ENCODE measurements at regions not wholly inside any gene's neighbourhood (a gene's known extent, or its start where the extent isn't known, plus 50 kb on each side); places are given as distances from the start of the nearest gene placed in this dataset.

DNA sequence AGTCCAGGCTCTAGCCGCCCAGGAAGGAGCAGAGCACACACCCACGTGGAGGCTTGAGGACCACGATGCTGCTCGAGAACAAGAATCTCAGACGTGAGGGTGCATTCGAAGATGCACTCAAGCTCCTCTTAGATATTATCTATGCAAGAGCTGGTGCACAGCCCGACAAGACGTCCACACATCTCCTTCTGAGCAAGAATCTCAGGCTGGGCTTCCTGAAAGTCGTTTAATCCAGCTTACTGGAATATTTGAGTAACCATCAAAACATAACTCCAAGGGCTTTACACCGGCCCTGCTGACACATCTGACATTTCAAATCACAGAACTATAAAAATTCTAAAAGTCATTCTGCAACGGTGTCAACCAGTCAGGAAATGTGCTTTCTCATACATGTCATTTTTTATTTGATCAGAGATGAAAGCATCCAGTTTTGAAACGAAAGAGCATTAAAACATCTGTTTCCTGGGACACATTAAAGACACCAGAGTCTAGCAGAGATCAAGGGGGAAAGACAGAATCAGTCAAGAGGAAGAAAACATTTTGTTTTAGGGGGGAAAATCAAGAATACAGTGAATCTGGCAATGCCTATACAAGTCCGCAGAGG is 177.7 kb upstream of the IRS2 start:
- Histone ChIP-seq H4K5ac (ENCODE audit: insufficient read length, low read depth, low read length) (no peak overlapping the region), H3K4me2 (ENCODE audit: insufficient read depth in 1 of 2, low read depth in 2 of 2, low read length in 2 of 2) (no peak overlapping the region), H3K18ac (ENCODE audit: extremely low read depth, low read length) (no peak overlapping the region), H3K56ac (replicated peaks; ENCODE audit: insufficient read length, low read depth, low read length) (no peak overlapping the region), H3K9ac (replicated peaks in 1 of 4; ENCODE audit: extremely low read depth in 1 of 4, low read depth in 3 of 4, low read length in 3 of 4) (no peak overlapping the region), H2AK5ac (ENCODE audit: low read depth, low read length) (no peak overlapping the region), H3K9me3 (ENCODE audit: insufficient read depth in 2 of 2, low read depth in 1 of 2, low read length in 1 of 2) (no peaks in the 10 kb centered on the region), H2AFZ (ENCODE audit: low read length) (no peak overlapping the region), H4K8ac (ENCODE audit: extremely low read depth, insufficient read depth, low read length) (peak overlapping the region; percentile 19; the same call in 1 of the 2 replicates), H3K79me1 (ENCODE audit: low read depth, low read length) (no peaks in the 10 kb centered on the region), H3K79me2 (ENCODE audit: control insufficient read depth in 1 of 2, insufficient read depth in 2 of 2, low read length in 2 of 2) (no peaks in the 10 kb centered on the region), H3K4me1 (replicated peaks in 1 of 4; ENCODE audit: control insufficient read depth in 3 of 4, insufficient read depth in 4 of 4, low read length in 3 of 4) (no peaks in the 10 kb centered on the region; a peak in 1 of 7 replicates), H2BK15ac (ENCODE audit: low read length) (no peak overlapping the region), H2BK120ac (replicated peaks; ENCODE audit: low read depth, low read length) (no peak overlapping the region), H3K27ac (ENCODE audit: low read depth, low read length) (no peak overlapping the region), H3K4ac (replicated peaks; ENCODE audit: insufficient read length, low read depth, low read length) (no peak overlapping the region), H2BK20ac (ENCODE audit: low read length) (no peak overlapping the region), H4K20me1 (replicated peaks in 1 of 2; ENCODE audit: control insufficient read depth in 1 of 2, insufficient read depth in 2 of 2, low read length in 2 of 2) (no peaks in the 10 kb centered on the region), H4K91ac (replicated peaks; ENCODE audit: insufficient read length, low read length) (no peak overlapping the region), H3K4me3 (ENCODE audit: extremely low read depth in 1 of 4, insufficient read depth in 2 of 4, low read depth in 3 of 4, low read length in 4 of 4) (no peak overlapping the region), H2BK5ac (ENCODE audit: low read depth, low read length) (no peak overlapping the region), H3K36me3 (ENCODE audit: control insufficient read depth in 2 of 4, insufficient read depth in 4 of 4, low read length in 3 of 4) (no peaks in the 10 kb centered on the region), H3K23ac (ENCODE audit: insufficient read length) (no peak overlapping the region), H2BK12ac (ENCODE audit: low read depth, low read length) (no peak overlapping the region), H3K27me3 (replicated peaks in 1 of 4; ENCODE audit: control insufficient read depth in 3 of 4, extremely low read depth in 1 of 4, insufficient read depth in 3 of 4, low read length in 3 of 4) (no peaks in the 10 kb centered on the region), H3K14ac (ENCODE audit: insufficient read length) (no peak overlapping the region), H3K23me2 (ENCODE audit: low read depth, low read length) (no peaks in the 10 kb centered on the region)
- 89% methylated on average over 13 of the region's 13 CpGs; no CpG with 5 or more reads in 1 of the 2 experiments for WGBS, 2 experiments (ENCODE audit: extremely low coverage in 1 of 2, insufficient coverage in 1 of 2, insufficient read length in 1 of 2, insufficient replicate concordance in 2 of 2, low coverage in 1 of 2, low lambda C conversion rate in 2 of 2, missing lambda C conversion rate in 1 of 2)
- DNase-seq (ENCODE audit: low read depth in 1 of 2, low spot score in 2 of 2) (no peak), FAIRE-seq (no peak)
- CTCF ChIA-PET (ENCODE audit: partially characterized antibody): interaction anchor here (0.6 to 1.4 kb wide), 3 partner anchors 24 to 1126 kb away, joined by 3 read pairs; no protein-coding TSS in a partner anchor
- POLR2A ChIA-PET (ENCODE audit: partially characterized antibody): no interaction called here
- TF ChIP-seq CHD1 (IDR thresholded peaks at IDR 0.05; ENCODE audit: low read depth, low read length) (no peak), SIN3A (conservative IDR thresholded peaks at IDR 0.05 in 1 of 2, IDR thresholded peaks at IDR 0.05 in 1 of 2; ENCODE audit: low read depth in 1 of 2, low read length in 2 of 2) (no peak), POLR2A (IDR thresholded peaks at IDR 0.05; ENCODE audit: control extremely low read depth in 1 of 2, low read depth in 2 of 2, low read length in 2 of 2) (no peak), KDM5A (IDR thresholded peaks at IDR 0.05; ENCODE audit: low read length) (no peak), GTF2F1 (IDR thresholded peaks at IDR 0.05; ENCODE audit: borderline replicate concordance, low read depth, low read length) (no peak), CREB1 (IDR thresholded peaks at IDR 0.05) (no peak), ASH2L (IDR thresholded peaks at IDR 0.05; ENCODE audit: low read length) (no peak), RFX5 (IDR thresholded peaks at IDR 0.05; ENCODE audit: borderline replicate concordance, low read depth, low read length) (no peak), POLR2AphosphoS5 (IDR thresholded peaks at IDR 0.05; ENCODE audit: low read depth, low read length) (no peak)

Measured in H1 (cell line).